Chondrocyte (in vitro differentiated cells): ENCODE measurements at regions not wholly inside any gene's neighbourhood (a gene's known extent, or its start where the extent isn't known, plus 50 kb on each side); places are given as distances from the start of the nearest gene placed in this dataset.

Experiments
- DNase-seq: peaks from one replicate; pipeline ENCODE4 v3.0.0; 2021; ENCODE audit warnings: mixed read lengths, low spot score
- H3K27ac Mint-ChIP-seq: one replicate; pipeline ENCODE4 v1.8.0; 2021; ENCODE audit warnings: mild to moderate bottlenecking, moderate library complexity, mixed read lengths; ENCODE audit not compliant: unreplicated experiment
- H3K27me3 Mint-ChIP-seq: 2 replicates; pipeline ENCODE4 v1.8.0; 2021; ENCODE audit warnings: low read depth, mixed read lengths
- H3K36me3 Mint-ChIP-seq: 2 replicates; pipeline ENCODE4 v1.8.0; 2021; ENCODE audit warnings: low read depth, mixed read lengths
- H3K4me1 Mint-ChIP-seq: 2 replicates; pipeline ENCODE4 v1.8.0; 2021; ENCODE audit warnings: low read depth, mild to moderate bottlenecking, mixed read lengths
- H3K4me3 Mint-ChIP-seq: one replicate; pipeline ENCODE4 v1.8.0; 2021; ENCODE audit warnings: mild to moderate bottlenecking, moderate library complexity, mixed read lengths; ENCODE audit not compliant: unreplicated experiment
- H3K9me3 Mint-ChIP-seq: 2 replicates; pipeline ENCODE4 v1.8.0; 2021; ENCODE audit warnings: low read depth, mixed read lengths
- TF ChIP-seq, protein P1 (sequence below): fragments of 200-600 bp; sonication (generic); IDR thresholded peaks from 2 replicates; pipeline ENCODE4 v1.5.0; 2021; ENCODE audit warnings: antibody characterized with exemption, mild to moderate bottlenecking, moderate library complexity

DNA sequence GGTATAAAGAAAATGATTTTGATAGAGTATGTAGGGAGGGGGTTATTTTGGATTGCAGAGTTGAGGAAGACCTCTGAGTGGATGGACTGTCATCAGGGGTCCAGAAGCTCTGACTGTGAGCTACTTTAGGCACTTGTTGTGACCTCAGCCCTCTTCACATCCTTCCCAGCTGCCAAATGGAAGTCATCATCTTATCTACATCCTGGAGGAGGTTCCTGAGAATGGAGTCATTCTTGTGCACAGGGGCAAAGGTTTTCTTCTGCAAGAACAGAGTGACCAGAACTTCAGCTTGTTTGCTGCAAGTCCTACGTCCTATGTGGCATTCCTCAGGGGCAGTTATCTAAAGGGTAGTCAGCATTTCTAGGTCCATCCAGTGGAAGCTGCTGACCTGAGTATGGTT lies 393.8 kb downstream of the AASDHPPT start:
- no peak for DNase-seq
- TF ChIP-seq, protein P1, sequence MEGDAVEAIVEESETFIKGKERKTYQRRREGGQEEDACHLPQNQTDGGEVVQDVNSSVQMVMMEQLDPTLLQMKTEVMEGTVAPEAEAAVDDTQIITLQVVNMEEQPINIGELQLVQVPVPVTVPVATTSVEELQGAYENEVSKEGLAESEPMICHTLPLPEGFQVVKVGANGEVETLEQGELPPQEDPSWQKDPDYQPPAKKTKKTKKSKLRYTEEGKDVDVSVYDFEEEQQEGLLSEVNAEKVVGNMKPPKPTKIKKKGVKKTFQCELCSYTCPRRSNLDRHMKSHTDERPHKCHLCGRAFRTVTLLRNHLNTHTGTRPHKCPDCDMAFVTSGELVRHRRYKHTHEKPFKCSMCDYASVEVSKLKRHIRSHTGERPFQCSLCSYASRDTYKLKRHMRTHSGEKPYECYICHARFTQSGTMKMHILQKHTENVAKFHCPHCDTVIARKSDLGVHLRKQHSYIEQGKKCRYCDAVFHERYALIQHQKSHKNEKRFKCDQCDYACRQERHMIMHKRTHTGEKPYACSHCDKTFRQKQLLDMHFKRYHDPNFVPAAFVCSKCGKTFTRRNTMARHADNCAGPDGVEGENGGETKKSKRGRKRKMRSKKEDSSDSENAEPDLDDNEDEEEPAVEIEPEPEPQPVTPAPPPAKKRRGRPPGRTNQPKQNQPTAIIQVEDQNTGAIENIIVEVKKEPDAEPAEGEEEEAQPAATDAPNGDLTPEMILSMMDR, result no peak
- Mint-ChIP-seq H3K4me3 (no peak overlapping the region), H3K27ac (no peak overlapping the region), H3K4me1 (peaks cover 30% of the 10 kb centered on the region), H3K9me3 (peaks cover 6% of the 10 kb centered on the region), H3K36me3 (no peaks in the 10 kb centered on the region), H3K27me3 (no peaks in the 10 kb centered on the region)

- Mint-ChIP-seq H3K27ac (no peak overlapping the region), H3K36me3 (no peaks in the 10 kb centered on the region), H3K4me3 (no peak overlapping the region), H3K27me3 (no peaks in the 10 kb centered on the region), H3K9me3 (peaks cover 6% of the 10 kb centered on the region), H3K4me1 (peaks cover 21% of the 10 kb centered on the region)
- TF ChIP-seq, protein P1, result no peak
- no peak for DNase-seq
These were observed 395.7 kb downstream of the AASDHPPT start for GRCh38 chr11:106473089-106473722.

- TF ChIP-seq, protein P1, result no peak
- no peak overlapping the region for H3K27ac Mint-ChIP-seq
- H3K9me3 Mint-ChIP-seq, result peaks cover 6% of the 10 kb centered on the region
- H3K27me3 Mint-ChIP-seq, result no peaks in the 10 kb centered on the region
- no peak overlapping the region for H3K4me3 Mint-ChIP-seq
- no peaks in the 10 kb centered on the region for H3K36me3 Mint-ChIP-seq
- no peak for DNase-seq
- peaks cover 13% of the 10 kb centered on the region for H3K4me1 Mint-ChIP-seq
These were observed 396.8 kb downstream of the AASDHPPT start for GRCh38 chr11:106474274-106474673.

DNA sequence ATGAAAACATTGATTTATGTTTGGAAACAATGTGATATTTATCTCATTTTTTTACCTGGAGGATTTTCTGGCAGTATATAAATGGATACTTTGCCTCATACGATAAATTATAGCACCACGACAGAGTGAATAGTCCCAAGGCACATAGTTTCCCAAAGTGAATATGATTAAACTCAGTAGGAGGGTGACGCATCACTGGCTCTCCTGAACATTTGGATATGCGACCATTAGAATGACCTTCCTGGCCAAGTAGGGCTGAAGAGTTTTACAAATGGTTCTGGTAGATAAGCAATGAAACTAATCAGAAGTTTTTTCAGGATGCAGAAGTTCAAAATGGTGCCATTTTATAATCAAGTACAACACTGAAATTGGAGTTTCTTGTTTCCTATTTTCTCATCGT lies 397.7 kb downstream of the AASDHPPT start:
- DNase-seq, result no peak
- TF ChIP-seq, protein P1, result no peak
- no peak overlapping the region for H3K4me3 Mint-ChIP-seq

GRCh38 chr11:106477776-106478175 lies 400.3 kb downstream of the AASDHPPT start:
- peaks cover 6% of the 10 kb centered on the region for H3K9me3 Mint-ChIP-seq
- H3K36me3 Mint-ChIP-seq, result no peaks in the 10 kb centered on the region
- no peak overlapping the region for H3K4me3 Mint-ChIP-seq
- peaks cover 23% of the 10 kb centered on the region for H3K4me1 Mint-ChIP-seq
- H3K27me3 Mint-ChIP-seq, result no peaks in the 10 kb centered on the region
- no peak overlapping the region for H3K27ac Mint-ChIP-seq
- TF ChIP-seq, protein P1, result no peak
- DNase-seq, result no peak

More for the DNA sequence above, 397.7 kb downstream of the AASDHPPT start:
- Mint-ChIP-seq H3K9me3 (peaks cover 6% of the 10 kb centered on the region), H3K4me1 (peaks cover 13% of the 10 kb centered on the region), H3K36me3 (no peaks in the 10 kb centered on the region), H3K27ac (no peak overlapping the region), H3K27me3 (no peaks in the 10 kb centered on the region)
